Pancreas (tissue), 10 donors: ENCODE measurements at regions not wholly inside any gene's neighbourhood (a gene's known extent, or its start where the extent isn't known, plus 50 kb on each side); places are given as distances from the start of the nearest gene placed in this dataset.

Source experiments
- ATAC-seq, 4 donors: fragments of 200-7000 bp; cut with Tn5 transposase; one replicate each; pipeline versions ENCODE4 v1.8.0 to v1.9.1; 2020; ENCODE audit warnings: mild to moderate bottlenecking in 4 of 4, moderate library complexity in 4 of 4
- DNase-seq, 6 donors: peaks; one replicate each; pipeline ENCODE4 v3.0.0-alpha.2; 2020
- FAIRE-seq: peaks from 2 replicates; lab custom pipeline; 2012; peaks lifted over from hg19 to GRCh38; lab: Jason Lieb, UNC
- H3K27ac ChIP-seq, 4 donors: fragments of 200-600 bp; sonication (generic); 1 replicate in 3 of 4; 2 replicates in 1 of 4; pipeline versions ENCODE4 v1.5.0 to v1.8.0; 2020
- H3K27me3 ChIP-seq, 4 donors: fragments of 200-600 bp; one replicate each; pipeline ENCODE4 v1.8.0; 2021
- H3K36me3 ChIP-seq, 3 donors: fragments of 200-600 bp; sonication (generic) in 1 of 3; one replicate each; pipeline versions ENCODE4 v1.5.0 to v1.8.0; 2020 to 2021
- H3K4me1 ChIP-seq, 3 donors: fragments of 200-600 bp; one replicate each; pipeline ENCODE4 v1.8.0; 2021
- H3K4me3 ChIP-seq, 4 donors: fragments of 200-600 bp; sonication (generic) in 2 of 4; one replicate each; pipeline versions ENCODE4 v1.5.0 to v1.8.0; 2020 to 2021
- H3K9me3 ChIP-seq, 4 donors: fragments of 200-600 bp; one replicate each; pipeline ENCODE4 v1.8.0; 2021
- WGBS, 2 donors: extraction: QIAGEN DNeasy Blood & Tissue Kit; methylation state at CpG; one replicate each; pipeline ENCODE4 v1.1.7; 2013; 5-methylcytosine and 5-hydroxymethylcytosine counted together
- intact Hi-C, 3 donors: fragments of 100-400 bp; cut with DNase I; formaldehyde crosslinking; loops; one replicate each; pipeline versions ENCODE4 v1.11.1 to v1.14.2; 2022
- TF ChIP-seq, protein P1 (sequence below), 4 donors: fragments of 200-600 bp; sonication (generic) in 3 of 4; IDR thresholded peaks; one replicate each; pipeline versions ENCODE4 v1.5.0 to v1.8.0; 2021; ENCODE audit warnings: antibody characterized with exemption in 4 of 4
- donor health status: healthy with polysubstance abuse.
- donor health status: DM: no; HTN: no; CAD: no; lungs with moderate emphysema.
- donor health status: DM: no; HTN: no; CAD: no.
- donor health status: control.
- donor health status: control.
- donor health status: Bipolar disorder and iron deficiency.
- donor health status: DM: yes; HTN: yes; CAD: no.
- donor health status: DM: no; HTN: no; CAD: no.
- donor health status: DM: no; HTN: no; CAD: no.
- donor health status: DM: yes; HTN: yes; CAD: no.

DNA sequence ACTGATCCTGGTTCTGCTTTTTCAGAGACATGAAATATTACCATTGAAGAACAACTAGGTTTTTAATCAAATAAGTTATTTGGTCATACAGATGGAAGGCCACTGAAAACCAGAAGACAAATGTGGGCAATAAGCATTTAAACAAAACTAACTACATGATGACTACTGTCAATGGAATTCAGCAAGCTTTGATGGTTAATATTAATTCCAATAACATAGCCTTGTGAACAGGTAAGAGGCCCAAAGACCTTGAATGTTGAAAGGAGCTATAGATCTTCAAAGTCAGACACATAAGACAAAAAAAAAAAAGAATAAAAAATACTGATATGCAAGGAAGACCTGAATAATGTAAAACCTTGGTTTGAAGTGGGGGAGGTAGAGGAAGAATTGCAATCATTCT is 1955.6 kb upstream of the CELF4 start:
- ATAC-seq (no peak), DNase-seq (no peak), FAIRE-seq (no peak)
- intact Hi-C loops = no loop called here
- Histone ChIP-seq H3K4me1 (no peaks in the 10 kb centered on the region), H3K9me3 (no peaks in the 10 kb centered on the region), H3K4me3 (no peak overlapping the region), H3K27me3 (no peaks in the 10 kb centered on the region), H3K36me3 (no peaks in the 10 kb centered on the region), H3K27ac (no peak overlapping the region)
- TF ChIP-seq, protein P1, sequence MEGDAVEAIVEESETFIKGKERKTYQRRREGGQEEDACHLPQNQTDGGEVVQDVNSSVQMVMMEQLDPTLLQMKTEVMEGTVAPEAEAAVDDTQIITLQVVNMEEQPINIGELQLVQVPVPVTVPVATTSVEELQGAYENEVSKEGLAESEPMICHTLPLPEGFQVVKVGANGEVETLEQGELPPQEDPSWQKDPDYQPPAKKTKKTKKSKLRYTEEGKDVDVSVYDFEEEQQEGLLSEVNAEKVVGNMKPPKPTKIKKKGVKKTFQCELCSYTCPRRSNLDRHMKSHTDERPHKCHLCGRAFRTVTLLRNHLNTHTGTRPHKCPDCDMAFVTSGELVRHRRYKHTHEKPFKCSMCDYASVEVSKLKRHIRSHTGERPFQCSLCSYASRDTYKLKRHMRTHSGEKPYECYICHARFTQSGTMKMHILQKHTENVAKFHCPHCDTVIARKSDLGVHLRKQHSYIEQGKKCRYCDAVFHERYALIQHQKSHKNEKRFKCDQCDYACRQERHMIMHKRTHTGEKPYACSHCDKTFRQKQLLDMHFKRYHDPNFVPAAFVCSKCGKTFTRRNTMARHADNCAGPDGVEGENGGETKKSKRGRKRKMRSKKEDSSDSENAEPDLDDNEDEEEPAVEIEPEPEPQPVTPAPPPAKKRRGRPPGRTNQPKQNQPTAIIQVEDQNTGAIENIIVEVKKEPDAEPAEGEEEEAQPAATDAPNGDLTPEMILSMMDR (IDR thresholded peaks at IDR 0.05) = no peak

DNA sequence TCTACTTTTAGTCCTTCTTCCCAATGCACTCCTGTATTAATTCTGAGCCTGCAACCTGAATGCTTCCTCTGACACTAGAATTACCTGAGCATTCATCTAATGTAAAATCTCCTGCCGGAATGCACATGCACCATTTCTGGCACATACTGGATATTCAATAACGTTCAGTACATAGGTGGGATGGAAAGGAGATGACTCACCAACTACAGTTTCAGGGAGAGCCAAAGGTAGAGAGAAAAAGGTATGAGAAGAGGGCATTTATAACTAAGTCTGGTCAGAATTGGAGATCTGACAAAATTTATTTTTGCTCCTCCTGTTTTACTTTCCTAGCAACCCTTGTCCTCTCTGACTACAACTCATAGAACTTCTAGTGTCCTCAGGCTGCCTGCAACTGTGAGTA is 1954.1 kb upstream of the CELF4 start:
- Histone ChIP-seq H3K4me3 (no peak overlapping the region), H3K9me3 (no peaks in the 10 kb centered on the region), H3K27ac (no peak overlapping the region), H3K27me3 (no peaks in the 10 kb centered on the region), H3K4me1 (no peaks in the 10 kb centered on the region), H3K36me3 (no peaks in the 10 kb centered on the region)
- intact Hi-C loops = no loop called here
- FAIRE-seq = no peak
- 77 to 78% methylated on average over 2 of the region's 2 CpGs for whole genome bisulfite sequencing, 2 donors
- no peak for DNase-seq
- ATAC-seq = no peak
- TF ChIP-seq, protein P1 (IDR thresholded peaks at IDR 0.05) = no peak

DNA sequence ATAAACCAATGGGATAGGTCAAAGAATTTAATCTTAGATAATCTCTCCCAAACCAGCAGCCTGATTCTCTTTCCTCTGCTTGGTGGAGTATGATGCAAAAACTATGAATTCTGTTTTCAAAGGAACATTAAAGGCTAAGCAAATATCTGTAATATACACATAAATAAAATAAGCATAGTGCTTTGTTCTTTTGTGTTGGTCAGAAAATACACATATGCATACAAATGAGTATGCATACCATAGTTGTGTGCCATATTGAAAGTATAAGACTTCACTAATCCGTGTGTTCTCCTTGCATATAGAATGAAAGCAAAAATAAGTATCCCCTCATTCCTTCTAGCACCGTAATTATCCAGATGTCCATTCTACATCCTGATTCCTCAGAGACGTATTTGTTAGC is 1949.7 kb upstream of the CELF4 start:
- Histone ChIP-seq H3K9me3 (no peaks in the 10 kb centered on the region), H3K27me3 (no peaks in the 10 kb centered on the region), H3K36me3 (no peaks in the 10 kb centered on the region), H3K4me3 (no peak overlapping the region), H3K27ac (no peak overlapping the region), H3K4me1 (no peaks in the 10 kb centered on the region)
- intact Hi-C loops = no loop called here
- DNase-seq (no peak), ATAC-seq (no peak), FAIRE-seq (no peak)
- WGBS, 2 donors = 90 to 91% methylated on average over 3 of the region's 3 CpGs
- TF ChIP-seq, protein P1 (IDR thresholded peaks at IDR 0.05) = no peak

DNA sequence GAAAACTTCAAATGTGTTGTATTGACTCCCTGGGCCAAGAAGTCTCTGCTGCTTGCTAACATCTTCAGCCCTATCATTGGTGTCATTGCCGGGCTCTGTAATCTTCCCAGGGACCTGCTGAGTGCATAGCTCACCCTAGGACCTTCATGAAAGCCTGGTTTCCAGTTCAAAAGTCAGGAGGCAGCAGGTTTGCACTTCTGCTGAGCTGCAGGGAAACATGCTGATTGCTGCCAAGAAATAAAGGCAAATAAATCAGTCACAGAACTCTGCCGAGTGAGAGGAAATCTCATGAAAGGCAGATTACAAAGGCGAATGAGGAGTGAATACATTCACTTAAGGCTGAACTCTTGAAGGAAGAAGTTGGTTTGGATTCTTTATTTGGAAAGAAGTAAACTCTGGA is 1947.6 kb upstream of the CELF4 start:
- Histone ChIP-seq H3K27me3 (no peaks in the 10 kb centered on the region), H3K27ac (no peak overlapping the region), H3K4me1 (no peaks in the 10 kb centered on the region), H3K9me3 (no peaks in the 10 kb centered on the region), H3K4me3 (no peak overlapping the region), H3K36me3 (no peaks in the 10 kb centered on the region)
- no peak for DNase-seq
- TF ChIP-seq, protein P1 (IDR thresholded peaks at IDR 0.05) = no peak
- peak in 2 of 4 donors; percentile 29 to 51 for ATAC-seq
- intact Hi-C loops = no loop called here
- FAIRE-seq = no peak
- WGBS, 2 donors = 16 to 23% methylated on average over 3 of the region's 3 CpGs

DNA sequence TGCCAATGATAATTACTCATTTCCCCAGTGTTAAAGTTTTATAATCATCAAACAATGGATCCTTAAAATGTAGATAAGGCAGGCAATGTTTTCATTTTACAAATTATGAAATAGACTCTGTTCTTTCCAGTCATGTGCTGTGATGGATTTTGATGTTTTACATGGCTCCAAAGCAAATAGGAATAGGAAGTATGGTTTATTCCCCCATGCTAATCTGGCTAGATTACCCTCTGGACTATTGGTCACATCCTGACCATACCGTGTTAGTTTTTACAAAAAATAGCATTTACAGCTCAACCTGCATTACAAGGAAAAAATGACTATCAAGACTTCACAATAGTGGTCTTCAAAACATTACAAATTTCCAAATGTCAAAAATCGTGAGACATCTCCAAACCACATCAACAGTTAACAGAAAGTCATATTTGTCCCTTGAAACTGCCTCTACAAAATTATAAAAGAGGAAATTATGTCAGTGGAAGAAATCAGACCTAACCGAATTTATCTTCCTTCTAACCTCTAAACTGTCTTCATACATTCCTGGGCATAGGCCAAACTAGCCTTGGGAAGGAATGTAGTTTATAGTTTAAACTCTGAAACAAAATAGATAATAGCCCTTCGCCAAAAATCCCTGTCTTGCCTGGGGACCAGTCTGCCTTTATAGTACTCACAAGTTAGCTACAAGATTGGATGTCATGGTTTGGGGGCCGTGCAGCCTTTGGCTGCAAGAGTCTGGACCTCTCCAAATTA is 1941.2 kb upstream of the CELF4 start:
- Histone ChIP-seq H3K27me3 (no peaks in the 10 kb centered on the region), H3K4me3 (no peak overlapping the region), H3K36me3 (no peaks in the 10 kb centered on the region), H3K4me1 (no peaks in the 10 kb centered on the region), H3K9me3 (no peaks in the 10 kb centered on the region), H3K27ac (no peak overlapping the region)
- TF ChIP-seq, protein P1 (IDR thresholded peaks at IDR 0.05) = no peak
- ATAC-seq (no peak), DNase-seq (no peak), FAIRE-seq (no peak)
- intact Hi-C loops = no loop called here
- WGBS, 2 donors = 72 to 86% methylated on average over 5 of the region's 5 CpGs
